ENCODE measurements at regions not wholly inside any gene's neighbourhood (a gene's known extent, or its start where the extent isn't known, plus 50 kb on each side); places are given as distances from the start of the nearest gene placed in this dataset.

DNA sequence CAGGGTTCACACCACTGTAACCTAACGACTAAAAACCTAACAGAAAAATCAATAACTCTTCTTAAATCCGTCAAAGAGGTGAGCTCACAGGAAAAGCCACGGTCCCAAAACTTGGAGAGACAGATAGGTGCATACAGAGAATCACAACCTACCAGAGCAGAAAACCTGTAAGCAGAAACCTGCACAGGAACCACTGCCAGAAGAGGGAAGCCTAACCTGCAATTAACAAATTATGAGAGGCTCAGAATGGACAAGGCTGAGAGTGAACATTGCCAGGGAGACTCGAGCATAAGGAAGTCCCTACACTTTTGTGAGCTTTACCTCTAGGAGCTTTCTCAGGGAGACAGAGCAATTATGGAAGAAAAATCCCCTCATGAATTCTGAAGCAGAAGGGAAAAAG is 156.2 kb upstream of the NETO1 start:
- no peaks in the 10 kb centered on the region for H3K27me3 ChIP-seq (ENCODE audit: low read depth)
- DNase-seq: no peak
- no peaks in the 10 kb centered on the region for H3K4me1 ChIP-seq
- H3K4me3 ChIP-seq: no peak overlapping the region
- intact Hi-C loops (cut with micrococcal nuclease): no loop called here
- no peak overlapping the region for H3K27ac ChIP-seq (replicated peaks)
- TF ChIP-seq, protein P1, sequence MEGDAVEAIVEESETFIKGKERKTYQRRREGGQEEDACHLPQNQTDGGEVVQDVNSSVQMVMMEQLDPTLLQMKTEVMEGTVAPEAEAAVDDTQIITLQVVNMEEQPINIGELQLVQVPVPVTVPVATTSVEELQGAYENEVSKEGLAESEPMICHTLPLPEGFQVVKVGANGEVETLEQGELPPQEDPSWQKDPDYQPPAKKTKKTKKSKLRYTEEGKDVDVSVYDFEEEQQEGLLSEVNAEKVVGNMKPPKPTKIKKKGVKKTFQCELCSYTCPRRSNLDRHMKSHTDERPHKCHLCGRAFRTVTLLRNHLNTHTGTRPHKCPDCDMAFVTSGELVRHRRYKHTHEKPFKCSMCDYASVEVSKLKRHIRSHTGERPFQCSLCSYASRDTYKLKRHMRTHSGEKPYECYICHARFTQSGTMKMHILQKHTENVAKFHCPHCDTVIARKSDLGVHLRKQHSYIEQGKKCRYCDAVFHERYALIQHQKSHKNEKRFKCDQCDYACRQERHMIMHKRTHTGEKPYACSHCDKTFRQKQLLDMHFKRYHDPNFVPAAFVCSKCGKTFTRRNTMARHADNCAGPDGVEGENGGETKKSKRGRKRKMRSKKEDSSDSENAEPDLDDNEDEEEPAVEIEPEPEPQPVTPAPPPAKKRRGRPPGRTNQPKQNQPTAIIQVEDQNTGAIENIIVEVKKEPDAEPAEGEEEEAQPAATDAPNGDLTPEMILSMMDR (IDR thresholded peaks at IDR 0.05; ENCODE audit: borderline replicate concordance): no peak
- H3K9me3 ChIP-seq (replicated peaks): peaks cover 17% of the 10 kb centered on the region
- no peaks in the 10 kb centered on the region for H3K36me3 ChIP-seq

DNA sequence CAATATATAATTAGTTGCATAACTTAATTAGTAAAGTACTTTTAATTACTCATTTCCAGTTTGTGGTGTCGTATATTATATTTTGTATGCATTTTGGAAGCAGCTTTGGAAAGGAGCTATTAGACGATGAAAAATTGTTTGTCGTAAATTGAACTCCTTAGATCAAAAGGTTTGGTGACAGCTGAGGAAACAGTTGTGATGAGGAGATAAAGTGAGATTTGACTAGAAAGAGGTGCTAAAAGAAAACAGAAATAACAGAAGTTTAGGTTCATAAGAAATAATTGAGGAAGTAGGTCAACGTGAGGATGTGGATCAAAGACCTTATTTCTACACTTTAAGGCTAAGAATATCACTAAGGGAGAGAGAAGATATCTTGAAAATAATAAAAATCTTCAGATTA is 141.9 kb upstream of the NETO1 start:
- TF ChIP-seq, protein P1 (IDR thresholded peaks at IDR 0.05; ENCODE audit: borderline replicate concordance): no peak
- Histone ChIP-seq H3K36me3 (no peaks in the 10 kb centered on the region), H3K4me1 (no peaks in the 10 kb centered on the region), H3K27me3 (ENCODE audit: low read depth) (no peaks in the 10 kb centered on the region), H3K4me3 (no peak overlapping the region), H3K9me3 (replicated peaks) (no peaks in the 10 kb centered on the region), H3K27ac (replicated peaks) (no peak overlapping the region)
- no peak for DNase-seq
- intact Hi-C loops (cut with micrococcal nuclease): no loop called here

DNA sequence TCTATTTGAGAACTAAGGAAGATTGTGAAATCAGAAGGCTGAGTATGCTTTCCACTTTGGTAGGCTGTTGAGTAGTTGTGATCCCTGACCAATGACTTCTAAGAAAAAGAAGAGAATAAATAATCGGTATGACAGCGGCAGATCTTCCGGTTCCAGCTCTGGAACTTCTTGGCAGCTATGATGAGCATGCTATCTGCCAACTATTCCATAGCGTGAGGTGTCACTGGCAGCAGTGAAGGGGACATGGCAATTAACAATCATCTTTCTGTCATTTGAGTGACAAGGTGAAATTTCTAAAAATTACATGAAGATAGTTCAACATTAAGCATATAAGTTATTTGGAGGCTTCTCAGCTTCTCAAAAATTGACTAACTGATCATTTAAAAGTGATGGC is 140.1 kb upstream of the NETO1 start:
- no peak for DNase-seq
- intact Hi-C loops (cut with micrococcal nuclease): no loop called here

DNA sequence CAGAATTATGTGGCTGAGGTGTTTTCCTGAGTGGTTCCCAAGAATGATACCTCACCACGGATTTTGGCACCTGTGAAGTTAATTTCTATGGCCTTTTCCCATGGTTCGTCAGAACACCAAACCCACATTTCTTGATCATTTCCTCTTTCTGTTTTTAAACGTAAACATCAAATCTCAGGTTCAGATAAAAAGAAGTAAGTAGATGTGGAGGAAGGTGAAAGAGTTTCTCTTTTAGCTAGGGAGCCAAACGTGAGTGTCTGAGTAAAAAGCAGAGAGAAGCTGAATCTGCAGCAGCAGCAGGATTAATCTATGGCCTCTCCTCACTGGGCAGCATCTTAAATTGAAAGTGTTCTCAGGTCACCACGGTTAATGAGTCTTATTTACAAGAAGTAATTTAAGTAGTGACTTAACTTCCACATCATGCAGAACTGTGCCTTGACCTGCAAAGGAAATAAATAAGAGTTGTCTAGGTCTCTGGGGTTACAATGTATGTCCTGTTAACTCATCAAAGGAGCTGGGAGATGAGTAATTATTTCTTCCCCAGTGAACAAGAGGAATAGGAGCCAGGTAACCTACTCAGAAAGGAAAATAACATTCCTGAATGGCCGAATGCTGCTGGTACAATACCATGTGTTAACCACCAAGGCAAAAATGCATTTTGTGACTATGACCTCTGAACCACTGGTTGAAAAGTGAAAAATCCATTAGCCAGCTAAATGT is 139.6 kb upstream of the NETO1 start:
- intact Hi-C loops (cut with micrococcal nuclease): no loop called here
- no peak overlapping the region for H3K27ac ChIP-seq (replicated peaks)
- no peak for DNase-seq

More for the DNA sequence above, 140.1 kb upstream of the NETO1 start:
- TF ChIP-seq, protein P1 (IDR thresholded peaks at IDR 0.05; ENCODE audit: borderline replicate concordance): no peak
- Histone ChIP-seq H3K9me3 (replicated peaks) (no peaks in the 10 kb centered on the region), H3K4me3 (no peak overlapping the region), H3K27me3 (ENCODE audit: low read depth) (no peaks in the 10 kb centered on the region), H3K36me3 (no peaks in the 10 kb centered on the region), H3K27ac (replicated peaks) (no peak overlapping the region), H3K4me1 (no peaks in the 10 kb centered on the region)

DNA sequence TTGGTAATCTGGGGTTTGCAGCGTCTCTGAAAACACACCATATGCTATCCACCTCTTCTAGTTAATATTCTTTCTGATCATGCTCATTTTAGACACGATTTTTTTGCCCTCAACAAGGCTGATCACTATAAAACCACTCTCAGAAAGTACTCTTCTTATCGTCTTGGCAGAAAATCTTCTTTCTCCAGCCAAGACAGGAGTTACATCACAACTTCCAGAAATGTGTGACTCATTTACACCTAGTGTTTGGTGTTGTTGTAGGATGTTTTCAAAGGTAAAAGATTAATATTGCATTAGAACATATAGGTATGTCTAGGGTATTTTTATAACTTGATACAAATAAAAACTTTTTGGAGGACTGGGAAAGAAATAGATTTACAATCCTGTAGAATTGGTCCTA is 138.5 kb upstream of the NETO1 start:
- DNase-seq: no peak
- Histone ChIP-seq H3K9me3 (replicated peaks) (no peaks in the 10 kb centered on the region), H3K27ac (replicated peaks) (no peak overlapping the region), H3K4me3 (no peak overlapping the region), H3K4me1 (no peaks in the 10 kb centered on the region), H3K36me3 (no peaks in the 10 kb centered on the region), H3K27me3 (ENCODE audit: low read depth) (no peaks in the 10 kb centered on the region)
- TF ChIP-seq, protein P1 (IDR thresholded peaks at IDR 0.05; ENCODE audit: borderline replicate concordance): no peak
- intact Hi-C loops (cut with micrococcal nuclease): no loop called here

More for the DNA sequence above, 139.6 kb upstream of the NETO1 start:
- TF ChIP-seq, protein P1 (IDR thresholded peaks at IDR 0.05; ENCODE audit: borderline replicate concordance): no peak
- Histone ChIP-seq H3K4me3 (no peak overlapping the region), H3K4me1 (no peaks in the 10 kb centered on the region), H3K36me3 (no peaks in the 10 kb centered on the region), H3K27me3 (ENCODE audit: low read depth) (no peaks in the 10 kb centered on the region), H3K9me3 (replicated peaks) (no peaks in the 10 kb centered on the region)

Data from left ventricle myocardium inferior (tissue), 1 donor.